SW480 (cell line): ENCODE measurements at regions not wholly inside any gene's neighbourhood (a gene's known extent, or its start where the extent isn't known, plus 50 kb on each side); places are given as distances from the start of the nearest gene placed in this dataset.
"Not testable (repeated sequence)": the region's sequence is repeated elsewhere in the genome, so short reads cannot be mapped to it uniquely, and the experiment has no call there.

Experiments used
- DNase-seq: peaks from one replicate; pipeline ENCODE4 v3.0.0-alpha.2; 2016; ENCODE audit warnings: low spot score

GRCh38 chr5:108451269-108451668 is 69.4 kb upstream of the FBXL17 start:
- no peak for DNase-seq

GRCh38 chr5:108444130-108444529 is 62.2 kb upstream of the FBXL17 start:
- not testable (repeated sequence) for DNase-seq

GRCh38 chr5:108442063-108442651 is 60.3 kb upstream of the FBXL17 start:
- DNase-seq = not testable (repeated sequence)

- no peak for DNase-seq
Observed at GRCh38 chr5:108437425-108437824, 55.5 kb upstream of the FBXL17 start.

- DNase-seq = no peak
Observed at GRCh38 chr5:108436696-108437095, 54.8 kb upstream of the FBXL17 start.

- no peak for DNase-seq
Observed at GRCh38 chr5:108433600-108433999, 51.7 kb upstream of the FBXL17 start.

- no peak for DNase-seq
Observed at GRCh38 chr5:108432024-108432423, 50.1 kb upstream of the FBXL17 start.
